Ammon's horn (tissue), 1 donor: ENCODE measurements at regions not wholly inside any gene's neighbourhood (a gene's known extent, or its start where the extent isn't known, plus 50 kb on each side); places are given as distances from the start of the nearest gene placed in this dataset.

Source experiments
- DNase-seq: peaks from one replicate; pipeline ENCODE4 v3.0.0-alpha.2; 2016; ENCODE audit warnings: low spot score

DNA sequence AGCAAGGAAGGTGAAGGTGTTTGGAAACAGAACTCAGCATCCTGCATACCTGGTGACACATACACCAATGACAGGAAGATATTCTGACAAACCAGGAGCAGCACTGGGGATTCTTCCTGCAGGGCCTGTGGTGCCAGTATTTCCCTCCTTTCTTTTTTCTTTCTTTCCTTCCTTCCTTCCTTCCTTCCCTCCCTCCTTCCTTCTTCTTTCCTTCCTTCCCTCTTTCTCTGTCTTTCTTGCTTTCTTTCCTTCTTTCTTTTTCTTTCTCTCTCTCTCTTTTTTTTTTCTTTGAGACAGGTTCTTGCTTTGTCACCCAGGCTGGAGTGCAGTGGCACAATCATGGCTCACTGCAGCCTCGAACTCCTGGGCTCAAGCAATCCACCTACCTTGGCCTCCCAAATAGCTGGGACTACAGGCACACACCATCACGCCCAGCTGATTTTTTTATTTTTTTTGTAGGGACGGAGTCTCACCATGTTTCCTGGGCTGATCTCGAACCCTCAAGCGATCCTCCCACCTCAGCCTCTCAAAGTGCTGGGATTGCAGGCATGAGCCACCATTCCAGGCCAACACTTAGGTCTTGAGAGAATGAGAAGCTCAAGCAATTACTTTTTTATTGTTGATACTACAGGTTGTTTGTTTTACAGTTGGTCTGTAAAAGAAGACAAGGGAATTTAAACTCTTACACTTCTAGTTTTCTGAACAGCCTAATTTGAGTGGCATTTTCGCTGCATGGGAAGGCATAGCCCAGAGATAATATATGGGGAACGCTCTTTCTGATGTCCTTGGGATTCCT, 54.7 kb upstream of the GATA6 start:
- no peak for DNase-seq

DNA sequence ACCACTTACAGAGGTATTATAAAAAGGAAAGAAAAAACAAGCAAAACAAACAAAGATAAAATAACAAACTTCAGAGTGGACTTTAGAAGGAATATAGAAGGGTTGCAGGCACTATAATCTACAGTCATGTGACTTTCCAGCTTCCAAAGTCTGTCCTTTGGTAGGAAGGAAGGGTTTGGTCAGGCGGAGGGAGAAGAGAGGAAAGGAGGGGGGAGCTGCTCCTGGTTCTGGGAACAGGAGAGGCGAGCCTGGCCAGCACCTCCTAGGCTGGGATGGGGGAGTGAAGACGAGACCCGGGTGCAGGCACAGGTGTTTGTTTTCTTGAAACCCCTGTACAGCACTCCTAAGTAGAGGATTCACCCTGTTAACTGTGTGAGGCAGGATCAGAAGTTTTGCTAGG, 53.8 kb upstream of the GATA6 start:
- no peak for DNase-seq
